WTC11 (cell line): ENCODE measurements at regions not wholly inside any gene's neighbourhood (a gene's known extent, or its start where the extent isn't known, plus 50 kb on each side); places are given as distances from the start of the nearest gene placed in this dataset.

ENCODE experiments used
- ATAC-seq: fragments of 200-7000 bp; cut with Tn5 transposase; 2 replicates; pipeline ENCODE4 v1.10.0; 2021; ENCODE audit warnings: mild to moderate bottlenecking, moderate library complexity
- CTCF ChIA-PET: fragments of 300-600 bp; sonication (Branson Sonifier 250); formaldehyde crosslinking; loops from one replicate; lab custom pipeline; 2021; ENCODE audit warnings: antibody characterized with exemption; lab: Charles Lee
- POLR2A ChIA-PET: fragments of 350-600 bp; sonication (Branson Sonifier 250); formaldehyde crosslinking; loops from one replicate; lab custom pipeline; 2021; ENCODE audit warnings: antibody characterized with exemption; lab: Charles Lee
- DNase-seq: peaks from one replicate; pipeline ENCODE4 v3.0.0; 2021; ENCODE audit warnings: low spot score
- H3K27ac Mint-ChIP-seq: 2 replicates; pipeline ENCODE4 v1.8.0; 2021; ENCODE audit warnings: mixed read lengths
- H3K27me3 Mint-ChIP-seq: 2 replicates; pipeline ENCODE4 v1.8.0; 2021; ENCODE audit warnings: low read depth, mild to moderate bottlenecking, moderate library complexity, mixed read lengths
- H3K36me3 Mint-ChIP-seq: 2 replicates; pipeline ENCODE4 v1.8.0; 2021; ENCODE audit warnings: mixed read lengths
- H3K4me1 Mint-ChIP-seq: 2 replicates; pipeline ENCODE4 v1.8.0; 2022; ENCODE audit warnings: mixed read lengths
- H3K4me3 Mint-ChIP-seq: 2 replicates; pipeline ENCODE4 v1.8.0; 2021; ENCODE audit warnings: mild to moderate bottlenecking, moderate library complexity, mixed read lengths
- H3K9me3 Mint-ChIP-seq: 2 replicates; pipeline ENCODE4 v1.8.0; 2021; ENCODE audit warnings: mixed read lengths
- ARID4B ChIP-seq: sonication (generic); formaldehyde crosslinking; IDR thresholded peaks from 2 replicates; pipeline ENCODE4 v1.8.0; 2023; ENCODE audit warnings: missing genetic modification reagents, mild to moderate bottlenecking, borderline replicate concordance
- ATF3 ChIP-seq: sonication (generic); formaldehyde crosslinking; conservative IDR thresholded peaks from 2 replicates; pipeline ENCODE4 v1.8.1; 2022; ENCODE audit warnings: mild to moderate bottlenecking, missing genetic modification reagents
- CDX4 ChIP-seq: fragments of 250-450 bp; sonication (Bioruptor Pico); IDR thresholded peaks from 2 replicates; pipeline ENCODE4 v1.9.0; 2021; ENCODE audit warnings: moderate library complexity, mild to moderate bottlenecking, inconsistent platforms, borderline replicate concordance
- CREM ChIP-seq: sonication (generic); formaldehyde crosslinking; IDR thresholded peaks from 2 replicates; pipeline ENCODE4 v1.8.1; 2022; ENCODE audit warnings: mild to moderate bottlenecking, missing genetic modification reagents, moderate library complexity
- ERG ChIP-seq: fragments of 250-450 bp; sonication (Bioruptor Pico); IDR thresholded peaks from 2 replicates; pipeline ENCODE4 v1.8.0; 2021; ENCODE audit warnings: mild to moderate bottlenecking
- FOXJ3 ChIP-seq: sonication (generic); formaldehyde crosslinking; IDR thresholded peaks from 2 replicates; pipeline ENCODE4 v1.9.0; 2021; ENCODE audit warnings: missing genetic modification reagents, mild to moderate bottlenecking, borderline replicate concordance
- GTF2I ChIP-seq: fragments of 250-450 bp; sonication (Bioruptor Pico); conservative IDR thresholded peaks from 2 replicates; pipeline ENCODE4 v1.4.0; 2021; ENCODE audit warnings: mild to moderate bottlenecking
- HMGA2 ChIP-seq: fragments of 250-450 bp; sonication (Bioruptor Pico); IDR thresholded peaks from 2 replicates; pipeline ENCODE4 v1.4.0; 2021; ENCODE audit warnings: mild to moderate bottlenecking, moderate library complexity
- HMGXB4 ChIP-seq: sonication (generic); formaldehyde crosslinking; IDR thresholded peaks from 2 replicates; pipeline ENCODE4 v1.8.1; 2023; ENCODE audit warnings: mild to moderate bottlenecking, moderate library complexity, missing genetic modification reagents
- KAT7 ChIP-seq: sonication (generic); formaldehyde crosslinking; IDR thresholded peaks from 2 replicates; pipeline ENCODE4 v1.8.1; 2023; ENCODE audit warnings: missing genetic modification reagents, mild to moderate bottlenecking, borderline replicate concordance
- MAX ChIP-seq: sonication (generic); formaldehyde crosslinking; IDR thresholded peaks from 2 replicates; pipeline ENCODE4 v1.8.0; 2022; ENCODE audit warnings: mild to moderate bottlenecking, missing genetic modification reagents
- PRRX2 ChIP-seq: fragments of 250-450 bp; sonication (Bioruptor Pico); IDR thresholded peaks from 2 replicates; pipeline ENCODE4 v1.8.0; 2021; ENCODE audit warnings: mild to moderate bottlenecking
- TP53 ChIP-seq: sonication (generic); formaldehyde crosslinking; IDR thresholded peaks from 2 replicates; pipeline ENCODE4 v1.8.1; 2023; ENCODE audit warnings: mild to moderate bottlenecking, missing genetic modification reagents
- ZNF317 ChIP-seq: sonication (generic); formaldehyde crosslinking; IDR thresholded peaks from 2 replicates; pipeline ENCODE4 v1.8.1; 2023; ENCODE audit warnings: low read depth, mild to moderate bottlenecking, moderate library complexity, missing genetic modification reagents, borderline replicate concordance
- ZNF396 ChIP-seq: fragments of 250-450 bp; sonication (Bioruptor Pico); IDR thresholded peaks from 2 replicates; pipeline ENCODE4 v1.8.0; 2021; ENCODE audit warnings: mild to moderate bottlenecking, moderate library complexity, borderline replicate concordance
- ZNF425 ChIP-seq: fragments of 250-450 bp; sonication (Bioruptor Pico); conservative IDR thresholded peaks from 2 replicates; pipeline ENCODE4 v1.9.0; 2021; ENCODE audit warnings: mild to moderate bottlenecking

- CTCF ChIA-PET = no interaction called here
- no peak for ATAC-seq
- H3K27me3 Mint-ChIP-seq = no peaks in the 10 kb centered on the region
Measured at GRCh38 chr5:124131466-124131865, 615.0 kb downstream of the ZNF608 start.

GRCh38 chr5:124130816-124131215 is 615.6 kb downstream of the ZNF608 start:
- H3K4me1 Mint-ChIP-seq = no peaks in the 10 kb centered on the region
- no peak for DNase-seq
- no peak overlapping the region for H3K27ac Mint-ChIP-seq
- peaks cover 2% of the 10 kb centered on the region; the same call in 1 of the 2 replicates for H3K36me3 Mint-ChIP-seq
- H3K4me3 Mint-ChIP-seq = no peak overlapping the region
- no peak for ATAC-seq
- no peaks in the 10 kb centered on the region for H3K27me3 Mint-ChIP-seq
- ChIA-PET CTCF (no interaction called here), POLR2A (no interaction called here)
- H3K9me3 Mint-ChIP-seq = peaks cover 10% of the 10 kb centered on the region
- TF ChIP-seq ZNF317 (CRISPR knock-in tag) (no peak), CDX4 (CRISPR knock-in tag) (no peak), PRRX2 (CRISPR knock-in tag) (no peak), KAT7 (no peak), FOXJ3 (CRISPR knock-in tag) (no peak), ERG (no peak), ATF3 (CRISPR knock-in tag) (no peak), HMGXB4 (no peak), GTF2I (CRISPR knock-in tag) (no peak), CREM (CRISPR knock-in tag) (no peak)

More at GRCh38 chr5:124131466-124131865, 615.0 kb downstream of the ZNF608 start:
- POLR2A ChIA-PET = no interaction called here
- DNase-seq = no peak
- Mint-ChIP-seq H3K27ac (no peak overlapping the region), H3K9me3 (peaks cover 17% of the 10 kb centered on the region), H3K36me3 (peaks cover 2% of the 10 kb centered on the region; the same call in 1 of the 2 replicates), H3K4me1 (no peaks in the 10 kb centered on the region), H3K4me3 (no peak overlapping the region)
- TF ChIP-seq TP53 = no peak
- no peak for TF ChIP-seq MAX (CRISPR knock-in tag)
- no peak for TF ChIP-seq ARID4B (CRISPR knock-in tag)
- TF ChIP-seq ZNF425 (CRISPR knock-in tag) = no peak
- TF ChIP-seq ZNF396 (CRISPR knock-in tag) = no peak
- no peak for TF ChIP-seq HMGA2
